B cell (primary cell): ENCODE measurements at regions not wholly inside any gene's neighbourhood (a gene's known extent, or its start where the extent isn't known, plus 50 kb on each side); places are given as distances from the start of the nearest gene placed in this dataset.

ENCODE experiments used
- ATAC-seq: fragments of 200-7000 bp; cut with Tn5 transposase; one replicate; pipeline ENCODE4 v1.10.0; 2021; ENCODE audit warnings: low read depth, mild to moderate bottlenecking, moderate number of reproducible peaks, moderate library complexity
- CTCF ChIA-PET: fragments of 350-600 bp; sonication (Branson Sonifier 250); formaldehyde crosslinking; loops from one replicate; lab custom pipeline; 2021; ENCODE audit warnings: antibody characterized with exemption, inconsistent platforms; lab: Charles Lee
- POLR2A ChIA-PET: fragments of 350-600 bp; sonication (Branson Sonifier 250); formaldehyde crosslinking; loops from one replicate; lab custom pipeline; 2021; ENCODE audit warnings: antibody characterized with exemption; lab: Charles Lee
- DNase-seq: peaks from one replicate; pipeline ENCODE4 v3.0.0; 2013
- H2AFZ ChIP-seq: 2 replicates; pipeline ENCODE4 v1.6.1; 2012; ENCODE audit warnings: mild to moderate bottlenecking, low read depth, low read length; ENCODE audit not compliant: insufficient read depth, poor library complexity, severe bottlenecking
- H3K27ac ChIP-seq, 2 donors: 1 replicate in 1 of 2; 2 replicates in 1 of 2; pipeline ENCODE4 v1.5.1; 2012 to 2013; ENCODE audit warnings: low read length in 2 of 2, mild to moderate bottlenecking in 2 of 2, moderate library complexity in 1 of 2
- H3K27me3 ChIP-seq, 4 experiments: fragments of 200-600 bp in 1 of 4; sonication (generic) in 1 of 4; replicated peaks in 1 of 4; 1 replicate in 2 of 4; 2 replicates in 2 of 4; pipeline versions ENCODE4 v1.6.1 to v1.7.0; 2013 to 2016; ENCODE audit warnings: low read length in 3 of 4, mild to moderate bottlenecking in 2 of 4, mixed read lengths in 1 of 4, moderate library complexity in 1 of 4; ENCODE audit not compliant: insufficient read depth in 4 of 4, control insufficient read depth in 3 of 4; ENCODE audit errors: control extremely low read depth in 1 of 4
- H3K36me3 ChIP-seq, 2 experiments: replicated peaks in 1 of 2; 1 replicate in 1 of 2; 2 replicates in 1 of 2; pipeline versions ENCODE4 v1.6.1 to v1.7.1; 2013; ENCODE audit warnings: low read length in 1 of 2; ENCODE audit not compliant: insufficient read depth in 2 of 2, control insufficient read depth in 1 of 2; ENCODE audit errors: control extremely low read depth in 1 of 2, extremely low read depth in 1 of 2
- H3K4me1 ChIP-seq, 2 donors: fragments of 200-600 bp in 1 of 2; sonication (generic) in 1 of 2; 1 replicate in 1 of 2; 2 replicates in 1 of 2; pipeline versions ENCODE4 v1.5.1 to v1.6.1; 2013 to 2017; ENCODE audit warnings: low read length in 2 of 2; ENCODE audit not compliant: control insufficient read depth in 2 of 2, insufficient read depth in 2 of 2
- H3K4me2 ChIP-seq: replicated peaks from 2 replicates; pipeline ENCODE3; 2012; ENCODE audit warnings: mild to moderate bottlenecking, low read depth, low read length; ENCODE audit not compliant: poor library complexity, severe bottlenecking
- H3K4me3 ChIP-seq, 5 experiments: fragments of 200-600 bp in 1 of 5; sonication (generic) in 1 of 5; 1 replicate in 3 of 5; 2 replicates in 2 of 5; pipeline versions ENCODE4 v1.5.1 to v1.7.0; 2011 to 2016; ENCODE audit warnings: low read length in 4 of 5, mild to moderate bottlenecking in 4 of 5, low read depth in 2 of 5, control low read depth in 1 of 5, moderate library complexity in 1 of 5; ENCODE audit not compliant: insufficient read depth in 1 of 5; ENCODE audit errors: control extremely low read depth in 1 of 5, extremely low read depth in 1 of 5
- H3K79me2 ChIP-seq: fragments of 200-600 bp; sonication (generic); one replicate; pipeline ENCODE4 v1.6.0; 2016; ENCODE audit warnings: low read length; ENCODE audit not compliant: control insufficient read depth, insufficient read depth
- H3K9ac ChIP-seq: fragments of 200-600 bp; sonication (generic); 2 replicates; pipeline ENCODE4 v1.6.1; 2017; ENCODE audit warnings: mild to moderate bottlenecking, low read length, moderate library complexity
- H3K9me3 ChIP-seq, 3 donors: one replicate each; pipeline versions ENCODE4 v1.6.1 to v1.7.1; 2013; ENCODE audit warnings: low read length in 2 of 3; ENCODE audit not compliant: control insufficient read depth in 2 of 3, insufficient read depth in 1 of 3; ENCODE audit errors: control extremely low read depth in 1 of 3
- H4K20me1 ChIP-seq: 2 replicates; pipeline ENCODE4 v1.6.0; 2012; ENCODE audit warnings: mild to moderate bottlenecking, low read length; ENCODE audit not compliant: insufficient read depth, control insufficient read depth, poor library complexity, severe bottlenecking
- H3K27ac Mint-ChIP-seq: one replicate; pipeline ENCODE4 v1.8.0; 2021; ENCODE audit warnings: mixed read lengths
- H3K27me3 Mint-ChIP-seq: one replicate; pipeline ENCODE4 v1.8.0; 2021; ENCODE audit warnings: mixed read lengths
- H3K4me1 Mint-ChIP-seq: one replicate; pipeline ENCODE4 v1.8.0; 2021; ENCODE audit warnings: mixed read lengths
- H3K4me3 Mint-ChIP-seq: one replicate; pipeline ENCODE4 v1.8.0; 2021; ENCODE audit warnings: mixed read lengths
- H3K9me3 Mint-ChIP-seq: one replicate; pipeline ENCODE4 v1.8.0; 2022; ENCODE audit warnings: mixed read lengths; ENCODE audit not compliant: insufficient read depth
- EZH2 ChIP-seq: IDR thresholded peaks from 2 replicates; pipeline ENCODE4 v1.6.1; 2012; ENCODE audit warnings: borderline replicate concordance, low read depth, mild to moderate bottlenecking, moderate library complexity, low read length; ENCODE audit not compliant: insufficient read depth, poor library complexity, severe bottlenecking
- WGBS: methylation state at CpG from one replicate; pipeline ENCODE4 v1.1.5; 2013; ENCODE audit warnings: missing lambda C conversion rate; ENCODE audit not compliant: insufficient coverage; 5-methylcytosine and 5-hydroxymethylcytosine counted together
- intact Hi-C: fragments of 100-400 bp; cut with micrococcal nuclease; formaldehyde crosslinking; loops from one replicate; pipeline ENCODE4 v1.10.0; 2022
- TF ChIP-seq, protein P1 (sequence below): fragments of 200-600 bp; IDR thresholded peaks from one replicate; pipeline ENCODE4 v1.8.0; 2022; ENCODE audit warnings: antibody characterized with exemption, mild to moderate bottlenecking

DNA sequence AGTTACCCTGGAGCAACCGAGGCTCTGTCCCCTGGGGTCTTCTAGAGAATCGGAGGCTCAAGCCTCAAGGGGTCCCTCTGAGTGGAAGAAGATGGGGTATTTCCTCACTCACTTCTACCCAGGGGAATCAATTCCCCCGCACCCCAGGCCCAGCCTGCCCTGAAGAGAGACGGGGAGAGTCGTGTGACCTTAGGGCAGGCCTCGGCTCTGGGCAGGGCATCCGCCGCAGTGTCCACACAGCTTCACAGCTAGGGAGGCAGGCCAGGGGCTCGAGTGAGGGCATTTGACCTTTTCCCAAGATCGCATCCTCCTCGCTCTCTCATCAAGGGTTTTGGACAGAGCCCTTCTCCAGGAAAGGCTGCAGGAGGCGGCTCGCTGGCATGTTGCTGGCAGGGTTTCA lies 57.9 kb upstream of the CNOT6 start:
- intact Hi-C loops = no loop called here
- Histone ChIP-seq H3K4me2 (no peak overlapping the region), H3K4me1 (no peaks in the 10 kb centered on the region), H3K27me3 (no peaks in the 10 kb centered on the region), H3K79me2 (no peaks in the 10 kb centered on the region), H3K9ac (no peak overlapping the region), H2AFZ (no peak overlapping the region), H3K9me3 (peaks cover 0 to 30% (median 0%) of the 10 kb centered on the region in 3 donors), H4K20me1 (no peaks in the 10 kb centered on the region), H3K36me3 (no peaks in the 10 kb centered on the region), H3K27ac (no peak overlapping the region), H3K4me3 (no peak overlapping the region)
- DNase-seq (no peak), ATAC-seq (no peak)
- ChIA-PET POLR2A (no interaction called here), CTCF (no interaction called here)
- Mint-ChIP-seq H3K4me1 (no peaks in the 10 kb centered on the region), H3K27me3 (peaks cover 14% of the 10 kb centered on the region), H3K9me3 (no peaks in the 10 kb centered on the region), H3K27ac (no peak overlapping the region), H3K4me3 (no peak overlapping the region)
- WGBS = 91% methylated on average over 11 of the region's 13 CpGs
- TF ChIP-seq, protein P1, sequence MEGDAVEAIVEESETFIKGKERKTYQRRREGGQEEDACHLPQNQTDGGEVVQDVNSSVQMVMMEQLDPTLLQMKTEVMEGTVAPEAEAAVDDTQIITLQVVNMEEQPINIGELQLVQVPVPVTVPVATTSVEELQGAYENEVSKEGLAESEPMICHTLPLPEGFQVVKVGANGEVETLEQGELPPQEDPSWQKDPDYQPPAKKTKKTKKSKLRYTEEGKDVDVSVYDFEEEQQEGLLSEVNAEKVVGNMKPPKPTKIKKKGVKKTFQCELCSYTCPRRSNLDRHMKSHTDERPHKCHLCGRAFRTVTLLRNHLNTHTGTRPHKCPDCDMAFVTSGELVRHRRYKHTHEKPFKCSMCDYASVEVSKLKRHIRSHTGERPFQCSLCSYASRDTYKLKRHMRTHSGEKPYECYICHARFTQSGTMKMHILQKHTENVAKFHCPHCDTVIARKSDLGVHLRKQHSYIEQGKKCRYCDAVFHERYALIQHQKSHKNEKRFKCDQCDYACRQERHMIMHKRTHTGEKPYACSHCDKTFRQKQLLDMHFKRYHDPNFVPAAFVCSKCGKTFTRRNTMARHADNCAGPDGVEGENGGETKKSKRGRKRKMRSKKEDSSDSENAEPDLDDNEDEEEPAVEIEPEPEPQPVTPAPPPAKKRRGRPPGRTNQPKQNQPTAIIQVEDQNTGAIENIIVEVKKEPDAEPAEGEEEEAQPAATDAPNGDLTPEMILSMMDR = no peak
- no peak for TF ChIP-seq EZH2

DNA sequence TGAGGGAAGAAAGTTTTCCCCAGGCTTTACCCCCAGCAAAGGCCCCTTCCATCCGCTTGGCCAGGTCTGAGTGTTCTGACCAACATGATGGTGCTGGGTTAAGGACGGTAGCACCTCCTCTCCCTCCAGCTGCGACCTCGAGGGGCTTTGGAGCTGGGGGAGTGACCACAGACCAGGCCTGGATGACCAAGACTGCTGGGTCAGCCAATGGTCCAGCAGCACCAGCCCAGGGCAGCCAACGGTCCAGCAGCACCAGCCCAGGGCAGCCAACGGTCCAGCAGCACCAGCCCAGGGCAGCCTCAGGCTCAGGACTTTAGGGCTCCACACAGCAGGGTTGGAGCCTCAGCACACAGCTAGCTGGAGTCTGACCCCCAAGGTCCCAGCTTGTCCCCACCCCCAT lies 57.2 kb upstream of the CNOT6 start:
- intact Hi-C loops = no loop called here
- Histone ChIP-seq H3K4me3 (no peak overlapping the region), H3K9me3 (peaks cover 0 to 25% (median 0%) of the 10 kb centered on the region in 3 donors), H3K27ac (no peak overlapping the region), H3K4me2 (no peak overlapping the region), H3K4me1 (no peaks in the 10 kb centered on the region), H3K9ac (no peak overlapping the region), H3K36me3 (no peaks in the 10 kb centered on the region), H3K79me2 (no peaks in the 10 kb centered on the region), H3K27me3 (no peaks in the 10 kb centered on the region), H4K20me1 (no peaks in the 10 kb centered on the region), H2AFZ (no peak overlapping the region)
- Mint-ChIP-seq H3K4me1 (no peaks in the 10 kb centered on the region), H3K27me3 (peaks cover 14% of the 10 kb centered on the region), H3K4me3 (no peak overlapping the region), H3K9me3 (no peaks in the 10 kb centered on the region), H3K27ac (no peak overlapping the region)
- ChIA-PET CTCF (no interaction called here), POLR2A (no interaction called here)
- no peak for ATAC-seq
- no peak for TF ChIP-seq EZH2
- TF ChIP-seq, protein P1 = no peak
- no peak for DNase-seq
- WGBS = 54% methylated on average over 5 of the region's 6 CpGs
